ENCODE measurements at regions not wholly inside any gene's neighbourhood (a gene's known extent, or its start where the extent isn't known, plus 50 kb on each side); places are given as distances from the start of the nearest gene placed in this dataset.

- no peak overlapping the region for H3K4me3 ChIP-seq (ENCODE audit: low read depth, low read length)
- no peaks in the 10 kb centered on the region for H3K27me3 ChIP-seq (ENCODE audit: control insufficient read depth, insufficient read depth, low read length)
- H3K4me1 Mint-ChIP-seq: no peaks in the 10 kb centered on the region
- DNase-seq (no peak), ATAC-seq (ENCODE audit: low read depth in 2 of 2) (no peak)
- H3K27ac Mint-ChIP-seq: no peak overlapping the region
- no peak overlapping the region for H3K4me3 Mint-ChIP-seq
- peaks cover 0 to 3% (median 0%) of the 10 kb centered on the region in 7 donors for H3K9me3 Mint-ChIP-seq
- no peaks in the 10 kb centered on the region for H3K9me3 ChIP-seq (ENCODE audit: control insufficient read depth in 2 of 2, low read length in 2 of 2)
- no peaks in the 10 kb centered on the region for H3K36me3 Mint-ChIP-seq
- no peaks in the 10 kb centered on the region for H3K27me3 Mint-ChIP-seq
- H3K36me3 ChIP-seq (ENCODE audit: control insufficient read depth, insufficient read depth, low read length): no peaks in the 10 kb centered on the region
- H3K4me1 ChIP-seq (ENCODE audit: control insufficient read depth, insufficient read depth, low read length, poor library complexity, severe bottlenecking): no peaks in the 10 kb centered on the region
- no peak overlapping the region for H3K27ac ChIP-seq (ENCODE audit: insufficient read depth, low read length, poor library complexity, severe bottlenecking)
Measured at GRCh38 chr9:120291050-120291449, 288.9 kb downstream of the CDK5RAP2 start.

- ATAC-seq (ENCODE audit: low read depth in 2 of 2) (no peak), DNase-seq (no peak)
- Mint-ChIP-seq H3K9me3 (peaks cover 0 to 2% (median 0%) of the 10 kb centered on the region in 7 donors), H3K4me3 (no peak overlapping the region), H3K27ac (no peak overlapping the region), H3K27me3 (no peaks in the 10 kb centered on the region), H3K36me3 (no peaks in the 10 kb centered on the region), H3K4me1 (no peaks in the 10 kb centered on the region)
- Histone ChIP-seq H3K27me3 (ENCODE audit: control insufficient read depth, insufficient read depth, low read length) (no peaks in the 10 kb centered on the region), H3K9me3 (ENCODE audit: control insufficient read depth in 2 of 2, low read length in 2 of 2) (no peaks in the 10 kb centered on the region), H3K4me3 (ENCODE audit: low read depth, low read length) (no peak overlapping the region), H3K27ac (ENCODE audit: insufficient read depth, low read length, poor library complexity, severe bottlenecking) (no peak overlapping the region), H3K36me3 (ENCODE audit: control insufficient read depth, insufficient read depth, low read length) (no peaks in the 10 kb centered on the region), H3K4me1 (ENCODE audit: control insufficient read depth, insufficient read depth, low read length, poor library complexity, severe bottlenecking) (no peaks in the 10 kb centered on the region)
Measured at GRCh38 chr9:120289990-120290975, 289.7 kb downstream of the CDK5RAP2 start.

- H3K27me3 Mint-ChIP-seq: no peaks in the 10 kb centered on the region
- Histone ChIP-seq H3K27ac (ENCODE audit: insufficient read depth, low read length, poor library complexity, severe bottlenecking) (no peak overlapping the region), H3K4me3 (ENCODE audit: low read depth, low read length) (no peak overlapping the region), H3K27me3 (ENCODE audit: control insufficient read depth, insufficient read depth, low read length) (no peaks in the 10 kb centered on the region), H3K9me3 (ENCODE audit: control insufficient read depth in 2 of 2, low read length in 2 of 2) (no peaks in the 10 kb centered on the region), H3K36me3 (ENCODE audit: control insufficient read depth, insufficient read depth, low read length) (no peaks in the 10 kb centered on the region), H3K4me1 (ENCODE audit: control insufficient read depth, insufficient read depth, low read length, poor library complexity, severe bottlenecking) (no peaks in the 10 kb centered on the region)
- no peak overlapping the region for H3K27ac Mint-ChIP-seq
- DNase-seq (no peak), ATAC-seq (ENCODE audit: low read depth in 2 of 2) (no peak)
- no peak overlapping the region for H3K4me3 Mint-ChIP-seq
- peaks cover 0 to 2% (median 0%) of the 10 kb centered on the region in 7 donors for H3K9me3 Mint-ChIP-seq
- H3K36me3 Mint-ChIP-seq: no peaks in the 10 kb centered on the region
- no peaks in the 10 kb centered on the region for H3K4me1 Mint-ChIP-seq
Measured at GRCh38 chr9:120289098-120289497, 290.9 kb downstream of the CDK5RAP2 start.

- no peak overlapping the region for H3K27ac ChIP-seq (ENCODE audit: insufficient read depth, low read length, poor library complexity, severe bottlenecking)
- Mint-ChIP-seq H3K9me3 (peaks cover 0 to 2% (median 0%) of the 10 kb centered on the region in 7 donors), H3K27me3 (no peaks in the 10 kb centered on the region), H3K4me1 (no peaks in the 10 kb centered on the region), H3K4me3 (no peak overlapping the region), H3K36me3 (no peaks in the 10 kb centered on the region), H3K27ac (no peak overlapping the region)
- H3K4me1 ChIP-seq (ENCODE audit: control insufficient read depth, insufficient read depth, low read length, poor library complexity, severe bottlenecking): no peaks in the 10 kb centered on the region
- no peaks in the 10 kb centered on the region for H3K36me3 ChIP-seq (ENCODE audit: control insufficient read depth, insufficient read depth, low read length)
- ATAC-seq (ENCODE audit: low read depth in 2 of 2): no peak
- H3K27me3 ChIP-seq (ENCODE audit: control insufficient read depth, insufficient read depth, low read length): no peaks in the 10 kb centered on the region
- DNase-seq: no peak
- no peaks in the 10 kb centered on the region for H3K9me3 ChIP-seq (ENCODE audit: control insufficient read depth in 2 of 2, low read length in 2 of 2)
- no peak overlapping the region for H3K4me3 ChIP-seq (ENCODE audit: low read depth, low read length)
Measured at GRCh38 chr9:120286530-120286929, 293.4 kb downstream of the CDK5RAP2 start.

- ATAC-seq (ENCODE audit: low read depth in 2 of 2) (no peak), DNase-seq (no peak)
- no peaks in the 10 kb centered on the region for H3K36me3 ChIP-seq (ENCODE audit: control insufficient read depth, insufficient read depth, low read length)
- no peak overlapping the region for H3K4me3 Mint-ChIP-seq
- no peaks in the 10 kb centered on the region for H3K4me1 ChIP-seq (ENCODE audit: control insufficient read depth, insufficient read depth, low read length, poor library complexity, severe bottlenecking)
- H3K27ac Mint-ChIP-seq: no peak overlapping the region
- H3K4me1 Mint-ChIP-seq: no peaks in the 10 kb centered on the region
- no peaks in the 10 kb centered on the region for H3K27me3 ChIP-seq (ENCODE audit: control insufficient read depth, insufficient read depth, low read length)
- no peak overlapping the region for H3K4me3 ChIP-seq (ENCODE audit: low read depth, low read length)
- H3K27ac ChIP-seq (ENCODE audit: insufficient read depth, low read length, poor library complexity, severe bottlenecking): no peak overlapping the region
- H3K9me3 Mint-ChIP-seq: peaks cover 0 to 2% (median 0%) of the 10 kb centered on the region in 7 donors
- H3K9me3 ChIP-seq (ENCODE audit: control insufficient read depth in 2 of 2, low read length in 2 of 2): no peaks in the 10 kb centered on the region
- H3K36me3 Mint-ChIP-seq: no peaks in the 10 kb centered on the region
- H3K27me3 Mint-ChIP-seq: no peaks in the 10 kb centered on the region
Measured at GRCh38 chr9:120284821-120285220, 295.1 kb downstream of the CDK5RAP2 start.

- no peaks in the 10 kb centered on the region for H3K36me3 ChIP-seq (ENCODE audit: control insufficient read depth, insufficient read depth, low read length)
- peaks cover 0 to 5% (median 0%) of the 10 kb centered on the region in 7 donors for H3K9me3 Mint-ChIP-seq
- H3K27ac Mint-ChIP-seq: no peak overlapping the region
- no peaks in the 10 kb centered on the region for H3K4me1 ChIP-seq (ENCODE audit: control insufficient read depth, insufficient read depth, low read length, poor library complexity, severe bottlenecking)
- no peaks in the 10 kb centered on the region for H3K27me3 ChIP-seq (ENCODE audit: control insufficient read depth, insufficient read depth, low read length)
- H3K4me3 ChIP-seq (ENCODE audit: low read depth, low read length): no peak overlapping the region
- ATAC-seq (ENCODE audit: low read depth in 2 of 2) (no peak), DNase-seq (no peak)
- H3K4me3 Mint-ChIP-seq: no peak overlapping the region
- H3K27ac ChIP-seq (ENCODE audit: insufficient read depth, low read length, poor library complexity, severe bottlenecking): no peak overlapping the region
- H3K36me3 Mint-ChIP-seq: no peaks in the 10 kb centered on the region
- no peaks in the 10 kb centered on the region for H3K27me3 Mint-ChIP-seq
- no peaks in the 10 kb centered on the region for H3K9me3 ChIP-seq (ENCODE audit: control insufficient read depth in 2 of 2, low read length in 2 of 2)
- no peaks in the 10 kb centered on the region for H3K4me1 Mint-ChIP-seq
Measured at GRCh38 chr9:120281665-120282064, 298.3 kb downstream of the CDK5RAP2 start.

- no peaks in the 10 kb centered on the region for H3K27me3 Mint-ChIP-seq
- Histone ChIP-seq H3K4me3 (ENCODE audit: low read depth, low read length) (no peak overlapping the region), H3K36me3 (ENCODE audit: control insufficient read depth, insufficient read depth, low read length) (no peaks in the 10 kb centered on the region), H3K9me3 (ENCODE audit: control insufficient read depth in 2 of 2, low read length in 2 of 2) (no peaks in the 10 kb centered on the region), H3K4me1 (ENCODE audit: control insufficient read depth, insufficient read depth, low read length, poor library complexity, severe bottlenecking) (no peaks in the 10 kb centered on the region), H3K27me3 (ENCODE audit: control insufficient read depth, insufficient read depth, low read length) (no peaks in the 10 kb centered on the region), H3K27ac (ENCODE audit: insufficient read depth, low read length, poor library complexity, severe bottlenecking) (no peak overlapping the region)
- no peaks in the 10 kb centered on the region for H3K4me1 Mint-ChIP-seq
- H3K4me3 Mint-ChIP-seq: no peak overlapping the region
- H3K9me3 Mint-ChIP-seq: peaks cover 0 to 21% (median 4%) of the 10 kb centered on the region in 7 donors
- no peak for ATAC-seq (ENCODE audit: low read depth in 2 of 2)
- H3K36me3 Mint-ChIP-seq: no peaks in the 10 kb centered on the region
- no peak overlapping the region for H3K27ac Mint-ChIP-seq
- no peak for DNase-seq
Measured at GRCh38 chr9:120267929-120268328, 312.0 kb downstream of the CDK5RAP2 start.

- Histone ChIP-seq H3K27me3 (ENCODE audit: control insufficient read depth, insufficient read depth, low read length) (no peaks in the 10 kb centered on the region), H3K36me3 (ENCODE audit: control insufficient read depth, insufficient read depth, low read length) (no peaks in the 10 kb centered on the region), H3K4me3 (ENCODE audit: low read depth, low read length) (no peak overlapping the region), H3K27ac (ENCODE audit: insufficient read depth, low read length, poor library complexity, severe bottlenecking) (no peak overlapping the region), H3K4me1 (ENCODE audit: control insufficient read depth, insufficient read depth, low read length, poor library complexity, severe bottlenecking) (no peaks in the 10 kb centered on the region), H3K9me3 (ENCODE audit: control insufficient read depth in 2 of 2, low read length in 2 of 2) (no peaks in the 10 kb centered on the region)
- Mint-ChIP-seq H3K36me3 (no peaks in the 10 kb centered on the region), H3K9me3 (peaks cover 0 to 6% (median 4%) of the 10 kb centered on the region in 7 donors), H3K27me3 (no peaks in the 10 kb centered on the region), H3K4me3 (no peak overlapping the region), H3K27ac (no peak overlapping the region), H3K4me1 (no peaks in the 10 kb centered on the region)
- ATAC-seq (ENCODE audit: low read depth in 2 of 2) (no peak), DNase-seq (no peak)
Measured at GRCh38 chr9:120265791-120266190, 314.2 kb downstream of the CDK5RAP2 start.
